HG03521 (cell line): ENCODE measurements at regions not wholly inside any gene's neighbourhood (a gene's known extent, or its start where the extent isn't known, plus 50 kb on each side); places are given as distances from the start of the nearest gene placed in this dataset.
"Not testable (repeated sequence)": the region's sequence is repeated elsewhere in the genome, so short reads cannot be mapped to it uniquely, and the experiment has no call there.

Experiments used
- ATAC-seq: cut with Tn5 transposase; IDR thresholded peaks from one replicate; pipeline ENCODE4 v1.9.1; 2021; ENCODE audit warnings: mild to moderate bottlenecking, moderate library complexity; ENCODE audit not compliant: unreplicated experiment

GRCh38 chr2:87343347-87343746 is 321.7 kb upstream of the PLGLB1 start:
- not testable (repeated sequence) for ATAC-seq

- not testable (repeated sequence) for ATAC-seq
Measured at GRCh38 chr2:87345283-87345682, 323.6 kb upstream of the PLGLB1 start.

GRCh38 chr2:87348556-87348955 is 326.9 kb upstream of the PLGLB1 start:
- not testable (repeated sequence) for ATAC-seq

GRCh38 chr2:87349006-87349405 is 327.4 kb upstream of the PLGLB1 start:
- ATAC-seq, result not testable (repeated sequence)

GRCh38 chr2:87352178-87352934 is 330.7 kb upstream of the PLGLB1 start:
- ATAC-seq, result not testable (repeated sequence)

GRCh38 chr2:87353408-87353807 is 331.8 kb upstream of the PLGLB1 start:
- not testable (repeated sequence) for ATAC-seq

GRCh38 chr2:87354102-87354501 is 332.5 kb upstream of the PLGLB1 start:
- ATAC-seq, result not testable (repeated sequence)

GRCh38 chr2:87360250-87360649 is 338.6 kb upstream of the PLGLB1 start:
- ATAC-seq, result not testable (repeated sequence)

- ATAC-seq, result not testable (repeated sequence)
Measured at GRCh38 chr2:87360927-87361326, 339.3 kb upstream of the PLGLB1 start.

- ATAC-seq, result not testable (repeated sequence)
Measured at GRCh38 chr2:87361805-87362204, 340.2 kb upstream of the PLGLB1 start.

GRCh38 chr2:87364379-87364778 is 342.7 kb upstream of the PLGLB1 start:
- not testable (repeated sequence) for ATAC-seq

- not testable (repeated sequence) for ATAC-seq
Measured at GRCh38 chr2:87365038-87365437, 343.4 kb upstream of the PLGLB1 start.

GRCh38 chr2:87386063-87386560 is 361.8 kb upstream of the PLGLB2 start:
- ATAC-seq, result not testable (repeated sequence)

GRCh38 chr2:87395784-87396183 is 352.1 kb upstream of the PLGLB2 start:
- ATAC-seq, result not testable (repeated sequence)

- ATAC-seq, result not testable (repeated sequence)
Measured at GRCh38 chr2:87396551-87397265, 351.2 kb upstream of the PLGLB2 start.

GRCh38 chr2:87397276-87398065 is 350.4 kb upstream of the PLGLB2 start:
- ATAC-seq, result not testable (repeated sequence)

- not testable (repeated sequence) for ATAC-seq
Measured at GRCh38 chr2:87398567-87399305, 349.2 kb upstream of the PLGLB2 start.

- no peak for ATAC-seq
Measured at GRCh38 chr2:87401726-87402345, 346.1 kb upstream of the PLGLB2 start.

- ATAC-seq, result no peak
Measured at GRCh38 chr2:87403893-87404175, 344.1 kb upstream of the PLGLB2 start.
